NCI-H524 treated with DMSO at 0.1 percent for 48 hours (cell line): ENCODE measurements at regions not wholly inside any gene's neighbourhood (a gene's known extent, or its start where the extent isn't known, plus 50 kb on each side); places are given as distances from the start of the nearest gene placed in this dataset.

Source experiments
- DNase-seq: peaks from one replicate; lab custom pipeline; 2025; lab: John Stamatoyannopoulos, UW

DNA sequence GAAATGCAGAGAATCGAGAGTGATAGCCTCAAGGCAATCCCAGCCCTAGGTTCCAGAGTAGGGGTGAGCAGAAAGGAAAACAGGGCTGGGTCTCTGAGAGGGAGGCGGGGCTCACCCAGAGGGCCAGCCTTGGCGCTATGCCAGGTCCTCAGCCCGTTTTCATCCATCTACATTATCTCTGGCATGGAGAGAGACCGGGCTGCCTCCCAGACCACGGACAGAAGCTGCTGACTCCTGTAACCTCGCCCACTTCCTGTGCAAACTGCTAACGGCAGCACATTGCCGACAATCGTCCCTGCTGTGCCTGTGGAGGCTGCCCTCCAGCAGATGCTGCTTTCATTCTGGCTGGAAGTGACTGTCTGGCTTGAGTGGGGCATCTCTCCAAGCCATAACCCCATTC lies 569.1 kb downstream of the NPHP4 start:
- no peak for DNase-seq

DNA sequence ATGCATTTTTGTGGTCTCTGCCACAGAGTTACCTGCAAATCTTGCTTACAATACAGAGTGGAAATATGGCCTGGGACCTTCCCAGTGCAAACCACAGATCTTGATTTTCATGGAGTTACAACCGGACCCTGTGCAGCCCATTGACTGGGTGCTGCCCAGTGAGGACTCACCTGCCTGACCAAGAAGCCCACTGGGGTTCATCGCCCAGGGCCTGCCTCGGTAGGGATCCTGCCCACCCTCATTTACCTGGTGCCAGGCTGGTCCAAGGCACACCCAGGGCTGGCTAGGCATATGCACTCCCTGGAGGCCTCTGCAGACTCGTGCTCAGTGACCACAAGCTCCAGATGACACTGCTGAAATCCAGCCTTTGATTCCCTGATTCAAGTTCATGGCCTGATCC lies 572.7 kb downstream of the NPHP4 start:
- DNase-seq = no peak

DNA sequence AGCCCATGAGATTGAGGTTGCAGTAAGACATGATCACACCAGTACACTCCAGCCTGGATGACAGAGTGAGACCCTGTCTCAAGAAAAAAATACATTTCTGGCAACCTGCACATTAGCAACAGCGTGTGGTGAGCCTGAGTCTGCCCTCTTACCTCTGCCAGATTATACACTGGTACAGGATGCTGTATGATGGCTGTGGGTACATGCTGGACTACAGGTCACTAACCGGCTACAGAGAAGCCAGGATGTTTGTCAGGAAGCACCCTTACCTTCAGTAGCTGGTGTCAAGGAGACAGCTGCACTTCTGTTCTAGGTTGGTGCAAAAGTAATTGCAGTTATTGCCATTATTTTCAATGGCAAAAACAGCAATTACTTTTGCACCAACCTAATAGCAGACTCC lies 575.7 kb downstream of the NPHP4 start:
- no peak for DNase-seq

DNA sequence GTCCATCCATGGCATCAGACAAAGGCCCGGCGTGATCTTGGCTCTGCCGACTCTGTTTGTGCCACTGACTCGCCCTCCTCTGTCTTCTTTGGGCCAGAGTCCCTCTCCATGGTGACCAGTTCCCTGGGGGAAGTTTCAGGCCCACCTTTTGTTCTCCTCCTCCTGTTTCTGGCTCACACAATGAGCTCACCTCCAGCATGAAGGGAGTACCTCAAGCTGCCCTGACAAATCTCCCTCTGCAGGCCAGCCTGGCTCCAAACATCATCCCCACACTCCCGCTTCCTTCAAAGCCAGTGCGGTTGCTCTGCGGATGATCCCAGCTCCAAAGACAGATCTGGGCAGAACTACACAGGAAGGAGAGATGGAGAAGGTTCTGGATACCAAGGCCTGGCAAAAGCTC lies 576.6 kb downstream of the NPHP4 start:
- no peak for DNase-seq

DNA sequence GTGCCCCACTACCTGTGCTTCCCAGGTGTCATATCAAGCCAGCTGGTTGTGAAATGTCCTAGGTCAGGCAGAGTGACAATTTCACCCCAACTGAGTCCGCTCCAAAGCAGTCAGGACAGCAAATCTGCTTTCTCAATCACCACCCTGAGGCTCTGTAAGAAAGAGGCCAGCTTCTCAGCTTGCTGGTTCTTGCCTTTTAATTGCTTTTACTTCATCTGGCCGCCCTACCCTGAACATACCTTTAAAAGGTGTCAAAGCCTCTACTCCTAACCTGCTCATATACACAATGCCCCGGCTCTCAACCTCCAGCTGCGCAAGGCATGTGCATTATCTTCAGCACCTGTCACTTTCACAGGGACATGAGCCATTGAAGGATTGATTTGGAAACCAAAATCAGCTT lies 581.6 kb downstream of the NPHP4 start:
- DNase-seq = no peak

DNA sequence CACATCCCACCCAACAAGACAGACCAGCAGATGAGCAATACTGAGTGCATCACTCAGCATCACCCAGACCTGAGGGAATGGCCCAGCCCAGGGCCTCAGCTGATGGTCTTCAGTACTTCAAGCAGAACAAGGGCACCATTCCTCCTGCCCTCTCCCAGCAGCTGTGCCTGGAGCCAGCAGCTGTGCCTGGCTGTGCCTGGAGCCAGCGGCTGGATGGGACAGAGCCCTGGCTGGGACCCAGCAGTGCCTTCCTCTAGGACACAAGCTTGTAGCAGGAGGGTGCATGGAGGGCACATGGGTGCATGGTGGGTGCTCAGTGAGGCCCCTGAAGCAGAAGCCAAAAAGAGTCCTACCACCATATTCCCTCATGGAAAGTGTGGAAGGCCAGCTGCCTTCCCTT lies 583.8 kb downstream of the NPHP4 start:
- no peak for DNase-seq

DNA sequence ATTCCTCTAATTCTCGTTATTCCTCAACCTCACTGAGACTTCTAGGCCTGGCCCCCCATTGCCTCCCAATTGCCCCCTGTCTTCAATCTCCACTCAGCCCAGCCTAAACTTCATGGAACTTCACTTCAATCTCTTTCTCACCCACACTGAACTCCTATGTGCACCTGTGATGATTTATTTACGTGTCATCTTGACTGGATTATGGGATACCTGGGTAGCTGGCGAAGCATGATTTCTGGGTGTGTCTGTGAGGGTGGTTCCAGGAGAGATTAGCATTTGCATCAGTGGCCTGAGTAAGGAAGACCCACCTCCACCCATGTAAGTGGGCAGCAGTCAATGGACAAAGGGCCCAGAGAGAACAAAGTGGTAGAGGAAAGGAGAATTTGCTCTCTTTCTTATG lies 587.0 kb downstream of the NPHP4 start:
- no peak for DNase-seq

DNA sequence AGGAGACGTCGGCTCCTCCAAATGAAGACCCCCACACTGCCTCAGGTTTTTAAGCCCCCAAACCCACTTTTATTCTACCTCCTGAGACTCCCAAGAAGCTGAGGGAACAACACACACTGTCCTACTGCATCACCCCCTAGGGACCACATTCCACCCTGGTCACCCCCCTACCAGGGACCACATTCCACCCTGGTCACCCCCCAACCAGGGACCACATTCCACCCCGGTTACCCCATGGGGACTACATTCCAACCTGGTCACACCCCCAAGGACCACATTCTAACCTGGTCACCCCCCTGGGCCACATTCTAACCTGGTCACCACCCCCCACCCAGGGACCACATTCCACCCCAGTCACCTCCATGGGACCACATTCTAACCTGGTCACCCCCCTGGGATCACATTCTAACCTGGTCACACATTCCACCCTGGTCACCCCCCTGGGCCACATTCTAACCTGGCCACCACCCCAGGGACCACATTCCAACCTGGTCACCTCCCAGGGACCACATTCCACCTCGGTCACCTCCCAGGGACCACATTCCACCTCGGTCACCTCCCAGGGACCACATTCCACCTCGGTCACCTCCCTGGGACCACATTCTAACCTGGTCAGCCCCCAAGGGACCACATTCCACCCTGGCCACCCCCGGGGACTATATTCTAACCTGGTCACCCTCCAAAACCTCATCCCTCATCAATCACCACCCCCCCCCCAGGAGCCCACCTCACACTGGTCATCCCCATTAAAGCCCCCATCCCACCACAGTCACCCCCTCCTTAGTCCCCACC lies 587.6 kb downstream of the NPHP4 start:
- no peak for DNase-seq

DNA sequence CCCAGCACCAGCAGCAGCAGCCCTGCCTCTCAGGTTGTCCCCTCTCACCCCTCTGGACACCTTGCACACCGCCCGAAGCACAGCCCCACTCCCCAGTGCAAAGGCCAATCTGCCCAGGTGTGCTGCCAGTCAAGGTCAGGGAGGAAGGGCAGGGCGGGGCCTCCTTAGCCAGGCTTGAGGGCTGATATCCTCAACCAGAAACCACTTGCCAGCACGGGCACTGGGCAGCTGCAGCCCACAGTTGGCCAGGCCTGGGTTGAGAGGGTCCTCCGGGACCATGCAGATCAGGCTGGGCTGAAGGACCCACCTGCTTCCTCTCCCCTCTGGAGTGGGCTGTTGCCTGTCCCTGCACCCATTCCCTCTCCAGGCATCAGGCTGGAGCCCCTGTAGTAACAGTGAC lies 588.3 kb downstream of the NPHP4 start:
- no peak for DNase-seq

DNA sequence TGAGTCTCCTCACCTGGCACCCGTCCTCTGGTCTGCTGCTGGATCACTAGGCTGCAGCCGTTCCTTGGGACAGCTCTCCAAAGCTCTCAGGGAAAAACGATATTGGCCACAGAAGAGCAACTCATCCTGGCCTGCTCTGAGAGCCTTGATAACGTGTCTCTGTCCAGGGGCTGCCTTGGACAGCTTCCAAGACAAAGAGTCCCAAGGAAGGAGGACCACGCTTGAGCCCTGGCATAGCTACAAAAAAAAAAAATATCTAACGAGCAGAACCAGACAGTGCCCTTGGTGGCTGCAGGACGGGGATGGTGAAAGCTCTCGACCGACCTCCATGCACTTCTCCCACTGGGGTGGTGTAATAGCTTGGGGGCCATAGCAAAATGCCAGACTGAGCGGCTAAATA lies 589.6 kb downstream of the NPHP4 start:
- no peak for DNase-seq

DNA sequence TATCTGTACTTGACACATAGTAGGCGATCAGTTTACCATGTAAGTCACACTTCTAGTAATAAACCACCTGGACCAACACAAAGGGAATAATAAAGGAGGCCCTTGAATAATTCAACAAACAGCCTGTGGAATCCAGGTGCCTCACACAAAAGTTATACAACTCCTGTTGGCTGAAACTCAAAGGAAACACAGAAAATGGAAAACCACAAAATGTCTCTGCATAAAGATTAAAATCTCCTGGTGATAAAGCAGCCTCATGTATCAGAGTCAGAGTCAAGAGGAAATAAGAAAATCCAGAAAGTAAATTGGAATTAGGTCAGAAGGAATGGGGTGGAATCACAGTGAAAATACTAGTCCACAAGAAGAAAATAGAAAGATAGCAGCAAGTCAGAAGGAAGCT lies 592.5 kb downstream of the NPHP4 start:
- no peak for DNase-seq

DNA sequence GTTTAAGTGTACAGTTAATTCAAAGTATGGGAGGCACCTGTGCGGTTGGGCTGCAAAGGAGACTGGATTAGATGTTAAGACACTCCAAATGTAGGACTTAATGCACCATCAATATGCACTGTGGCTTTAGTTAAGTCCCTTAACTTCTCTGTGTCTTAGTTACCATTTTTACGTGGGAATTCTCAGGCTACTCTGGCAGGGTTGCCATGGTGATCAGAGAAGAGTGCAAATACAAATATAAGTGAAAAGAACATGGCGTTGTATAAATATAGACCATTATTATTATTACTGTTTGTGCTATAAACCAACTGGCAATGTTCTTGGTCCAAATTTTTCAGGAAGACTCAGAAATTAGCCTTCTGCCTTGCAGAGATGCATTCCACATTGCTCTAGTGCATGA lies 595.6 kb downstream of the NPHP4 start:
- no peak for DNase-seq

DNA sequence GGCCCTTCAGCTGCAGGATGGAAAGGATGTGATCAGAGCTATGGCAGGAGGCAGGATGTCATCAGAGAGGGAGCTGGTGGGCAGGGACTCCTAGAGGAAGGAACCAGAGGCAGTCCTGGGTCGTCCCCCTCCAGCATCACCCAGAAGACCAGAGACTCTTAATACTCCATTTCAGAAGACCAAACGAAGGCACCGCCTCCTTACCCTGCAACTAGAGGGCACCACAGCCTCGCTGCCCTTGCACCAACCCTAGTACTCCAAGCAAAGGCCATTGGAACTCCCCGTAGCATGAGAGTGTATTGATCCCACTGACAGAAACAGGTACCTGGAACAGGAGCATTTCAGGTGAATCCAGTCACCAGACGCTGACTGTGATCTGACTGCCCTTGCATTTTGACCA lies 598.1 kb downstream of the NPHP4 start:
- DNase-seq = no peak

DNA sequence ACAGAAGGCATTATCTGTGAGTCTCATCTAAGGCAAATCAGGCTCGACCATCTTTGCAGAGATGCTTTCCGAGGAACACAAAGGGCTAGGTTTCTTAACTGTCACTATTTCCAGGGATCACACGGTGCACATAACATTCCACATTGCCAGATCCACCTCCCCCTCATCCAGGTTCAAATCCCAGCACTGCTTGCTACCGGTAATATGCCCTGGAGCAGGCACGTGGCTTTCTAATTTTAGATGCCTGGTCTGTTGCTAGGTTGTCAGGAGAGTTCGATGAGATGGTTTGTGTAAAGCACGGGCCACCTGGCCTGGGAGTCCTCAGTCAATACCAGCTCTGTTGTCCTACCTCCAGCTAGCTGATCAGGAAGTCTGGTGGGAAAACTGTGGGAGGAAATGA lies 598.6 kb downstream of the NPHP4 start:
- no peak for DNase-seq

DNA sequence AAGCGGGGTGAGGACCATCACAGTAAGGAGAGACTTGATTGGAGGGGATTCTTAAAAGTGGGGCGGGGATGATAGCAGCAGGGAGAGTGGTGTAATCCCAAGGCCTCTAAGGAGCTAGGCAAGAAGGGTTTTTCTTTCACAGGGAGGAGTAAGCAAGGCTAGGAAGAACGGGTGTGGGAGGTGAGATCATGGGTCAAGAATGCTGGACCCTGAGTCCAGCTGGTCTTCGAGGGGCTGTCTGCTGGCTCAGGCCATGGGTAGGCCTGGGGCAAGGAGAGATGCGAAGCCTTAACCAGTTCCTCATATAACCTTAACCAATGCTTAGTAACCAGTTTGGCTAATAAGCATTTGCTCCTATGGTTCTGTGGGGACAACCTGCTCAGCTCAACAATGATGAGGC lies 599.1 kb downstream of the NPHP4 start:
- DNase-seq = no peak

DNA sequence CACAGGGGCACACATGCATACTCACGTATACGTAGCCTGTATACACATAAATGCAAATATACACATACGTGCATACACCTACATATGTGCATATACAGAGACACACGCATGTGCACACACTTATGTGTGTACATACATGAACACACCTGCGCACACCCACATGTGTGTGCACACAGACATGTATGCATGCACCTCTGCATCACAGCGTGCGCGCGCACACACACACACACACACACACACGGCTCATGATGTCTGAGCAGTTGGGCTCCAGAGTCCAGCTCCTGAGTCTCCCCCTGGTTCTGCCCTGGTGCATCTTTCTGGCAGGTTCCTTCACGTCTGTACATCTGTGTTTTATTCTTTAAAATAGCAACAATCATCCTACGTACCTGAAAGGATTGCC lies 600.5 kb downstream of the NPHP4 start:
- no peak for DNase-seq

DNA sequence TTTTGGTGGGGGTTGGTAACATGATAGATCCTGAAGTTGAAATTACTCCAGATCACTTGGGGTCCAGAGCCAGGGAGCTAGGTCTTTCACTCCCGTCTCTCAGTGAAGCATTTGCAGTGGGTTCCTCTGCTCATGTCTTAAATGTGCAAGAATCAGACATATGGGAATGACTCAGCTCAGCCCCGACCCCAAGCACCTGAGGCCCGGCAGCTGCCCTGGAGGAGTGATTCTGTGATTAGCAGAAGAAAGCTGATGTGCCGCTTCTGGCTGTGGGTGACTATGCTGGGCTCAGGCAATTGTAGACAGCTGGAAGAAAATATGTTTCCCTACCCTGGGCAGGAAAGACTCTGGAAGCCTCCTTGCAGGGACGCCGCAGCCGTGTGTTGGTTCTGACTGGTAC lies 601.7 kb downstream of the NPHP4 start:
- DNase-seq = no peak

DNA sequence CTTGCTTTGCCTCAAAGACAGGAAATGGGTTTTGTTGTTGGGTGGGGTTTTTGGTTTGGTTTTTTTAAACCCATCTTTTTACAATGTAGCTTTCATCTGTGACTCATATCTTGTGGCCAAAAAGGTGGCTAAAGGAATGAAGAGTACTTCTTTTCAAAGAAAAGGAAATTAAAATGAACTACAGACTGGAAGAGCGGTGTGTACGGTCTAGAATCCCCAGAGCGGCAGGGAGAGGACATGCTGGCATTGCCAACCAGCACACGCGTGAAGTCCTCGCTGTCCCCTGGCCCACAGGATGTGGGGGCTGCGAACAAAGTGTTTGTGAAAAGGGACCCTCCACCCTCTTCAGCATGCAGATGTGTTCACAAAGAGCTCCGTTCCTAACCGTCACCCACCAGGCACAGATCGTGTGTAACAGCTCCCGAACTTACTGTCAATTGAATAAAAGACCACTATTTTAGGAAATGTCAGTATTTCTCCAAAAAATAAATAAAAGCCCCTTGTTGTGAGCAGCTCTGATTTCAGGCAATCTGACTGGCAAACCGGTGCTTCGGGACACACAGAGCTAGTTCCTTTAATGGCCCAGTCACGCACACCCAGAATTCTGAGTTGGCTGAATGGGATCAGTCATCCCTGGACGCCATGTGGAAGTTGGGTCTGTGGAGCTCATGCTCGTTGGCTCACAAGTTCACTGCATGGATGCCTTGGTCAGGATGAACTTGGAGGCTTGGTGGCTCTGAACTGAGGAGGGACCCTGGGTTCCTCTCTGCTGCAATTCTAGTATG lies 602.9 kb downstream of the NPHP4 start:
- no peak for DNase-seq

DNA sequence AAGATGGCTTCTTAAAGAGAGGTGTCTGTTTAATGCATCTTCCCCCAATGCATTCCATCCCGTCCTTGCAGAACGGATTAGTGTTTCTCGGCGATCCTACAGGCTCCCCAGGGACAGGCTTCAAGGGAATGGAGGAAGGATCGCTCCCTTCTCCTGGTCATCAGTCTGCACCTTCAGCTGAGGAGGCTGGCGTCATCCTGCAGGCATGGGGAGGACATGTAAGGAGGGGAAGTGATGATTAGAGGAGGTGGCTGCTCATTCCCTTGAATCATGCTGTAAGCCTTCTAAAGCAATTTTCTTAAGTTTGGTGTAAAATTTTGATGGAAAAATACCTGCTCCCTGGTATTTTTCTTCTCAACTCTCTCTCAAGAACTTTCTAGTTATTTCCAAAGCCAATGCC lies 603.6 kb downstream of the NPHP4 start:
- no peak for DNase-seq

DNA sequence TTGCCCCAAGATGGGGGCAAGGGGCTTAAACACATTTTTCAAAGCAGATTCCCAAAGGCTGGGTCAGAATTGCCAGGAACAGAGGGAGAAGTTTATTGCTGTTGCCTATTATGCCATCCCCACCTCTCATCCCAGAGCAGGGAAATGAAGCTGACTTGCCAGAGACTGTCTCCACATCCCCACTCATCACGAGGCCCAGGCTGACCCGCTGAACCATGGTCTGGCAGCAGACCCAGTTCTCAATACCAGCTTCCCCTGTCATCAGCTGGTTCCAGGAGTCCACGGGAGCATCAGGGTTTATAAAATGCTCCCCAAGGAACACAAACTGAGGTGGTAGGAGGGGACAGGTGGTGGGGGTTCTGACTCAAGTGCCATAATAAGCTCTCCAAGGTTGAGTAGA lies 605.9 kb downstream of the NPHP4 start:
- DNase-seq = no peak

DNA sequence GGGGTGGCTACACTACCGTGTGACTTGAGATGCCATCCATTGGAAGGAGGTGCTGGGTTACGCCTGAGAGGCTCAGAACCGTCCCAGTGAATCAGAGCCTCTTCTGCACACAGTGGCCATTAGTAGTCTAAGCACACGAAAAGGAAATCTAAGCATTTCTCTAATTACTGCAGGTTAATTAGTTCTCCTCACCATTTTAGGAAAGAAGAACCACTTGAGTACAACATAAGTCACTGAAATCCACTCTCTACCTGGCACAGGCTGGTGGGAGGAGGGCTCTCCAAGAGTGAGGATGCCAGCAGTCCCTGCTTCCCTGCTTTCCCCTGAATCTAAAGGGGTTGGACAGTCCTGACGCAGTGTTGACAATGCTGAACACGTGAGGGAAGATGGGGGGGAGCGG lies 606.3 kb downstream of the NPHP4 start:
- no peak for DNase-seq

DNA sequence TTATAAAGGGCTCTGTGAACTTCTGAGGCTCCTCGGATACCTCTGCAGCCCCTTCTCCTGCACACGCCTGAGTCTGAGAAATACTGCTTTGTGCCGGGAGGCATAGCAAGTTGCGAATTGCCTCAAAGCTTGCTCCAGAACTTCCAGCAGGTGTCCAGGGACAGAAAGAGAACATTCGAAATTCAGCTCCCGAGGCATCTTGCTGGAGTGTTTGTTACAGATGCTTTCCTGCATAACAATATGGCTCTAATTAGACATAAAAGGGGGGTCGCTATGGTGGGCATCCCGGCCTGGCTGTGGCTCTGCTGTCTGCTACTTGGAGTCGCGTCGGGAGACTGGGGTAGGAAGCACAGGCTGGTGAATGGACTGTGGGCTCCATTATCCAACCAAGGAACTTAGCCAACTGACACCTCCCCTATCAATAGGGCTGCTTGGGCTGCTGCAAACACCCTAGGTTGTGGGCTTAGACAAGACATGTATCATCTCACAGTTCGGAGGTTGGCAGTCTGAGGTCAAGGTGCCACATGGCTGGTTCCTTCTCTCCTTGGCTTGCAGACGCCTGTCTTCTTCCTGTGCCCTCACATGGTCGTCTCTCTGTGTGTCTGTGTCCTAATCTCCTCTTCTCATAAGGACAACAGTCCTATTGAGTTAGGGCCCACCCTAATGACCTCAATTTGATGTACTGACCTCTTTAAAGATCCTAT lies 607.0 kb downstream of the NPHP4 start:
- no peak for DNase-seq

DNA sequence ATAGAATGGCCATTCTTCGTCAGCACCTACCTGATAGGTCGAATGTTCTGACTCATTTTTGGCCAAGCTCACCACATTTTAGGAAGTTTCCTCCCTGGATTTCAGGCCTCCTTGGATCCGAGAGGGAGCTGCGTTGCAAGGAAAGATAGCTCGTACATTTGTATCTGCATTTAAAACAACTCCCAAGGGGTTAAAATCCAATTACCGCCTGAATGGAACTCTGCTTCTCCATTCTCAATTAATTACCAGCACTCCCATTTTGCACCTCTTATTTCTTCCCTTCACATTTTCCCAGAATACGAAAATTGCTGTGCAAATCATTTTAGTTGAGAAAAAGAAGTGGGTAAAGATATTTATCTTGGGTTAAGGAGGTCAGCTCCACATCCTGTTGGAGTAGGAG lies 610.7 kb downstream of the NPHP4 start:
- no peak for DNase-seq
